ENCODE measurements at regions not wholly inside any gene's neighbourhood (a gene's known extent, or its start where the extent isn't known, plus 50 kb on each side); places are given as distances from the start of the nearest gene placed in this dataset.
"Not testable (repeated sequence)": the region's sequence is repeated elsewhere in the genome, so short reads cannot be mapped to it uniquely, and the experiment has no call there.

DNA sequence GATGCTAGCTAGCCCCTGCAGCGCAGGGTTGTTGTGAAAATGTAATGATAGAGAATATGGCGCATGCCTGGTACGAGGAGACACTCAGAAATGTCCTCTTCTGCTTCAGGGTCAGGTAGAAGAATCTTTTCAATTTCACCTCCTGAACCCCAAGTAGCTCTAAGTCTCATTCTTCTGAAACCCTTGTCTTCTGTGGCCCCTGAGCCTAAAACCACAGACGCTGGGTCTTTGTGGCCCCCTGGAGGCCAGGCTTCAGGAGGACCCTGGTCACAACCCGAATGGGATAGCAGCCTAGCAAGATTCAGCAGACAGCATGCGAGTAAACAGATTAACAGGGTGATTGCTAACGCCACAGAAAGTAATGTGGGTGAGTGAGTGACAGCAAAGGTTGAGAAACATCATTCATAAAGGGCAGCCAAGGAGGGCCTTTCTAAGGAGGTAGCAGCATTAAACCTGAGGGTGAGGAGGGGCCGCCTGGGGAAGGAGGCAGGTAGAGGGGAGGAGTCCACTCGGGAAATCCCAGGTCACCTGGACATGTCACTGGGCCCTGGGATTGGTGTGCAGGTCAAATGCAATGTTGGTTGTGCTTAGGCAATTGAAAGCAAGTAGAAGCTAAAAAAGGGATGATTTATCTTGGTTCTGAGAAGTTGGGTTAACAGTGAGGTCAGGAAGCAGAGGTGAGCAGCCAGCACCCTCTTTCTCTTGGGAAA, 82.2 kb downstream of the ARHGAP11B start:
- H3K27ac ChIP-seq (ENCODE audit: low read depth, low read length, poor library complexity, severe bottlenecking); intact Hi-C loops (cut with micrococcal nuclease; ENCODE audit: unreplicated experiment); CTCF ChIA-PET (ENCODE audit: unreplicated experiment); H3K4me1 ChIP-seq (ENCODE audit: insufficient read depth, low read length, poor library complexity, severe bottlenecking); BruUV-seq (replicated peaks); H4K20me1 ChIP-seq (ENCODE audit: insufficient read depth, low read length); H3K4me2 ChIP-seq (ENCODE audit: low read length); H3K9me3 ChIP-seq (ENCODE audit: low read length); H2AFZ ChIP-seq (ENCODE audit: low read length); H3K79me2 ChIP-seq (ENCODE audit: insufficient read depth, low read depth, low read length); POLR2A ChIA-PET; H3K9me2 ChIP-seq (ENCODE audit: insufficient read depth, low read length); H3K36me3 ChIP-seq (ENCODE audit: insufficient read depth, low read length); H3K4me3 ChIP-seq (ENCODE audit: low read depth, low read length, poor library complexity, severe bottlenecking); DNase-seq (ENCODE audit: low spot score): not testable (repeated sequence)

DNA sequence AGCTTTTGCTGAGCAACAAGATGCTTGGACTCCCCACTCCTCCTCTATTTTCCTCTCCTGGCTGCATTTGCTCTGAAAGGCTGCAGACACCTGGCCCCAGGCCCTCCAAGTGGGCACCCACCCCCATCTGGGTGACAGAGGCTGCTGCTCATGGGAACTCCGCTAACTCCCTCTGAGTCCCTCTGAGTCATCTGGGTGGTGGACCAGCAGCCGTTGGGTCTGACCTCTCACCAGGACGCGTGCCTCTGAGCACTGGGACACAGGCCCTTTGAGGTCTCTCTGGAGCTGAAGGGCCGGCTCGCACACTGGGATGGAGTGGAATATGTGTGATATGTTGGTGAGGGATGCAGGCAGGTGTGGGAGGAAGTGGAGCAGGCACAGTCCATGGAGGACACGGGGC, 82.9 kb downstream of the ARHGAP11B start:
- H3K79me2 ChIP-seq (ENCODE audit: insufficient read depth, low read depth, low read length); intact Hi-C loops (cut with micrococcal nuclease; ENCODE audit: unreplicated experiment); CTCF ChIA-PET (ENCODE audit: unreplicated experiment); DNase-seq (ENCODE audit: low spot score); H2AFZ ChIP-seq (ENCODE audit: low read length); H3K9me3 ChIP-seq (ENCODE audit: low read length); H3K4me3 ChIP-seq (ENCODE audit: low read depth, low read length, poor library complexity, severe bottlenecking); H3K9me2 ChIP-seq (ENCODE audit: insufficient read depth, low read length); H4K20me1 ChIP-seq (ENCODE audit: insufficient read depth, low read length); POLR2A ChIA-PET; BruUV-seq (replicated peaks); H3K4me2 ChIP-seq (ENCODE audit: low read length); H3K36me3 ChIP-seq (ENCODE audit: insufficient read depth, low read length); H3K27ac ChIP-seq (ENCODE audit: low read depth, low read length, poor library complexity, severe bottlenecking); H3K4me1 ChIP-seq (ENCODE audit: insufficient read depth, low read length, poor library complexity, severe bottlenecking): not testable (repeated sequence)

DNA sequence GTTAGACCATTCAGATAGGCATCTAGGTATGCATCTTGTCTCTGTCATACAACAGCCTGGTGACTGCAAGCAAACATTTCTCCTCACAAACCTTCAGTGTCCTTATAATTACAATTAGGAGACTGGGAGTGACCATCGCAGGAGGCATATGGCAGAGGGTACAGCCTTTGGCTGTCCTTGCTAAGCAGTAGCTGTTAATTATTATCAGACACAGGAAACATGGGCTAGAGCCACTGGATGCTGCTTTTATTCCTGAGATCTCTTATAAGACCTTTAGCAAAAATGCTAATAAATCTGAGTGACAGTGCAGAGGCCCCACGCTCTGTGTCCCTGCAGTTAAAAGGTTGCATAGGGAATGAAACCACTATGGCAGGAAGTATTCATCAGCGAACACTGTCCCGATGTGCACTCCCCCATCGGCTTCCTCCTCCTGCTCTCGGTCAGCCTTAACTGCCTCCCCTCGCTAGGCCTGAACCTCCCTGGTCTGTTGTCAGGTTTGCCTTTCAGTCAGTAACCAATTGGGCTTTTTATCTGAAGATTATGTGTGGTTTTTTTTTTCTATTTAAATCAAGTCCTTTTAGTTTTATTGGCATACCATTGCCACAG, 92.2 kb downstream of the ARHGAP11B start:
- peak overlapping the region; percentile 12; the same call in 1 of the 2 replicates for H3K4me2 ChIP-seq (ENCODE audit: low read length)
- BruUV-seq (replicated peaks); H3K79me2 ChIP-seq (ENCODE audit: insufficient read depth, low read depth, low read length); H2AFZ ChIP-seq (ENCODE audit: low read length); H3K9me2 ChIP-seq (ENCODE audit: insufficient read depth, low read length); POLR2A ChIA-PET; H3K9me3 ChIP-seq (ENCODE audit: low read length); H3K4me3 ChIP-seq (ENCODE audit: low read depth, low read length, poor library complexity, severe bottlenecking); intact Hi-C loops (cut with micrococcal nuclease; ENCODE audit: unreplicated experiment); CTCF ChIA-PET (ENCODE audit: unreplicated experiment); H4K20me1 ChIP-seq (ENCODE audit: insufficient read depth, low read length): not testable (repeated sequence)
- H3K27ac ChIP-seq (ENCODE audit: low read depth, low read length, poor library complexity, severe bottlenecking), result peak overlapping the region; percentile 28
- peaks cover 16% of the 10 kb centered on the region for H3K4me1 ChIP-seq (ENCODE audit: insufficient read depth, low read length, poor library complexity, severe bottlenecking)
- peaks cover 57% of the 10 kb centered on the region for H3K36me3 ChIP-seq (ENCODE audit: insufficient read depth, low read length)
- DNase-seq (ENCODE audit: low spot score), result peak; percentile 8

DNA sequence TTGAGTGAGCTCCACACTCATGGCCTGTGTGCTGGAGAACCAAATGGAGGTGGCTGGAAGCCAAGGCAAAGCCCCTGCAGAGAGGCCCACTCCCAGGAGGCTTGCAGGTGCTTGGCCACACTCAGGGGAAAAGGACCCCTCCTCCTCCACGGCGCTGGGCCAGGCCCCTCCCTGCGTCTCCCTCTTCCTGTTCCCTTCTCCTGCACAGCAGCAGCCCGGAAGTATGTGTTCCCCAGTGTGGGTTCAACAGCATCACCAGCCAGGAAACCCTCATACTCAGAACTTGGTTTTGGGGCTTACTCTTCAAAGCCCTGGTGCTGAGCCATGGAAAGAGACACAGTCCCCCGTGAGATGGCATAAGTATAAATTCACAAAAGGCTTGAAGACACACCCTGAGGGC, 93.4 kb downstream of the ARHGAP11B start:
- peaks cover 67% of the 10 kb centered on the region for H3K36me3 ChIP-seq (ENCODE audit: insufficient read depth, low read length)
- H3K9me2 ChIP-seq (ENCODE audit: insufficient read depth, low read length); H3K9me3 ChIP-seq (ENCODE audit: low read length); CTCF ChIA-PET (ENCODE audit: unreplicated experiment); DNase-seq (ENCODE audit: low spot score); H3K27ac ChIP-seq (ENCODE audit: low read depth, low read length, poor library complexity, severe bottlenecking); H4K20me1 ChIP-seq (ENCODE audit: insufficient read depth, low read length); H3K79me2 ChIP-seq (ENCODE audit: insufficient read depth, low read depth, low read length); intact Hi-C loops (cut with micrococcal nuclease; ENCODE audit: unreplicated experiment); POLR2A ChIA-PET; H3K4me3 ChIP-seq (ENCODE audit: low read depth, low read length, poor library complexity, severe bottlenecking); H3K4me2 ChIP-seq (ENCODE audit: low read length); BruUV-seq (replicated peaks); H2AFZ ChIP-seq (ENCODE audit: low read length): not testable (repeated sequence)
- H3K4me1 ChIP-seq (ENCODE audit: insufficient read depth, low read length, poor library complexity, severe bottlenecking), result peaks cover 16% of the 10 kb centered on the region

DNA sequence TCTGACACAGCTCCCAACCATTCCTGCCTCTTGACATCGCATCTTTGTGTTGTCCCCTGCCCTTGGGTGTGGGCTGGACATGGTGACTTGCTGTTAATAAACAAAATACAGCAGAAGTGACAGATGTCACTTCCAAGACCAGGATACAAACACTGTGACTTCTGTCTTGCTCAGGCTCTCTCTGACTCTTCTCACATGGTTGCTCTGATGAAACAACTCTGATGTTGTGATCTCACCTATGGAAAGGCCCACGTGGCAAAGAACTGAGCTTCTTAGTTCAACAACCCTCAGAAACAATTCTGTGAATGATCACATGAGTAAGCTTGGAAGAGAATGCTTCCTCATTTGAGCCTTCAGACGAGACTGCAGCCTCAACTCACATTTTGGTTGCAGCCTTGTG, 94.9 kb downstream of the ARHGAP11B start:
- H3K27ac ChIP-seq (ENCODE audit: low read depth, low read length, poor library complexity, severe bottlenecking); H3K9me2 ChIP-seq (ENCODE audit: insufficient read depth, low read length); BruUV-seq (replicated peaks); H3K79me2 ChIP-seq (ENCODE audit: insufficient read depth, low read depth, low read length); POLR2A ChIA-PET; H2AFZ ChIP-seq (ENCODE audit: low read length); CTCF ChIA-PET (ENCODE audit: unreplicated experiment); H3K9me3 ChIP-seq (ENCODE audit: low read length); H3K4me2 ChIP-seq (ENCODE audit: low read length); H4K20me1 ChIP-seq (ENCODE audit: insufficient read depth, low read length); DNase-seq (ENCODE audit: low spot score); H3K4me3 ChIP-seq (ENCODE audit: low read depth, low read length, poor library complexity, severe bottlenecking); intact Hi-C loops (cut with micrococcal nuclease; ENCODE audit: unreplicated experiment): not testable (repeated sequence)
- Histone ChIP-seq H3K36me3 (ENCODE audit: insufficient read depth, low read length) (peaks cover 81% of the 10 kb centered on the region), H3K4me1 (ENCODE audit: insufficient read depth, low read length, poor library complexity, severe bottlenecking) (peaks cover 16% of the 10 kb centered on the region)

DNA sequence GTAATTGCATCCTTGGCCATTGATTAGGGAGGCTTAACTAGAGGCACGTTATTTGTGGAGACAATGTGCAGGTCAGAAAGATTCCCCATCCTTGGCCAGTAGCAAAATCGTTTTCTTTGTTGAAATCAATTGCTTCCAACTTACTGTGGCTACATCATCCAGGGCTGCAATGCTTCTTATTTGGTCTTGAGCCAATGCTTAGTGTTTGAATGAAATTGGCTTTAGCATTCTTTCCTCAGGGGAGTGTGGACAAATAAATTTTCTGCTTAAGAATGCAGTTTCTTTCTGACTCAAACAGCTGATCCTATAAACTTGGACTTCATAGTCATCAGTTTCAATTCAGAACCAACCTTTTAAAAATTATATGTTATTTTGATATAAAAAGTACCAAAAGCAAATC, 95.6 kb downstream of the ARHGAP11B start:
- H3K4me3 ChIP-seq (ENCODE audit: low read depth, low read length, poor library complexity, severe bottlenecking); H3K27ac ChIP-seq (ENCODE audit: low read depth, low read length, poor library complexity, severe bottlenecking); H3K4me2 ChIP-seq (ENCODE audit: low read length); H3K79me2 ChIP-seq (ENCODE audit: insufficient read depth, low read depth, low read length); H2AFZ ChIP-seq (ENCODE audit: low read length); POLR2A ChIA-PET; H4K20me1 ChIP-seq (ENCODE audit: insufficient read depth, low read length); BruUV-seq (replicated peaks); intact Hi-C loops (cut with micrococcal nuclease; ENCODE audit: unreplicated experiment); DNase-seq (ENCODE audit: low spot score); CTCF ChIA-PET (ENCODE audit: unreplicated experiment); H3K9me3 ChIP-seq (ENCODE audit: low read length); H3K9me2 ChIP-seq (ENCODE audit: insufficient read depth, low read length): not testable (repeated sequence)
- peaks cover 88% of the 10 kb centered on the region for H3K36me3 ChIP-seq (ENCODE audit: insufficient read depth, low read length)
- peaks cover 16% of the 10 kb centered on the region for H3K4me1 ChIP-seq (ENCODE audit: insufficient read depth, low read length, poor library complexity, severe bottlenecking)
